HG02938 (cell line): ENCODE measurements at regions not wholly inside any gene's neighbourhood (a gene's known extent, or its start where the extent isn't known, plus 50 kb on each side); places are given as distances from the start of the nearest gene placed in this dataset.
"Not testable (repeated sequence)": the region's sequence is repeated elsewhere in the genome, so short reads cannot be mapped to it uniquely, and the experiment has no call there.

ENCODE experiments used
- ATAC-seq: cut with Tn5 transposase; IDR thresholded peaks from one replicate; pipeline ENCODE4 v1.9.1; 2021; ENCODE audit warnings: mild to moderate bottlenecking, moderate library complexity; ENCODE audit not compliant: unreplicated experiment

DNA sequence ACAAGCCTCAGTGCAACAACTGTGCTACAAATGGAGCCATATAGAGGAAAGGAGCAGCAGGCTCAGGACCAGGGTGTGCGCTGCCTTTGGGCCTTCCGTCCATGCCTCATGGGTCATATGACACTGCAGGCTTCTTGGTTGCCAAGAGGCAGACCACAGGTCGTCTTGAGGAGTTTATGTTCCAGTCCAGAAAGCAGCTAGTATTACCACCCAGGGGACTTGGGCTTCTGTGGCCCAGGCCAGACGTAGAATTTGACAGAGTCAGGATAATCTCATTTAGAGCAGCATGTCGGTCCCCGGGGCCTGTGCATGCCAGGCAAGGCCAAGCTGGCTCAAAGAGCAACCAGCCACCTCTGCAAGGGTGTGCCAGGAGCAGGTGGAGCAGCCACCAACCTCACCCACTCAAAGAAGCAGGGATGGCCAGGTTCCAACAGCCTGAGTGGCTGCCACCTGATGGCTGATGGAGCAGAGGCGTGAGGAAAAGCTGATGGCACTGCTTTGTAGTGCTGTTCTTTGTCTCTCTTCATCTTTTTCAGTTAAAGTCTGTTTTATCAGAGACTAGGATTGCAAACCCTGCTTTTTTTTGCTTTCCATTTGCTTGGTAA is 109.1 kb downstream of the CCDC74A start:
- ATAC-seq, result not testable (repeated sequence)

DNA sequence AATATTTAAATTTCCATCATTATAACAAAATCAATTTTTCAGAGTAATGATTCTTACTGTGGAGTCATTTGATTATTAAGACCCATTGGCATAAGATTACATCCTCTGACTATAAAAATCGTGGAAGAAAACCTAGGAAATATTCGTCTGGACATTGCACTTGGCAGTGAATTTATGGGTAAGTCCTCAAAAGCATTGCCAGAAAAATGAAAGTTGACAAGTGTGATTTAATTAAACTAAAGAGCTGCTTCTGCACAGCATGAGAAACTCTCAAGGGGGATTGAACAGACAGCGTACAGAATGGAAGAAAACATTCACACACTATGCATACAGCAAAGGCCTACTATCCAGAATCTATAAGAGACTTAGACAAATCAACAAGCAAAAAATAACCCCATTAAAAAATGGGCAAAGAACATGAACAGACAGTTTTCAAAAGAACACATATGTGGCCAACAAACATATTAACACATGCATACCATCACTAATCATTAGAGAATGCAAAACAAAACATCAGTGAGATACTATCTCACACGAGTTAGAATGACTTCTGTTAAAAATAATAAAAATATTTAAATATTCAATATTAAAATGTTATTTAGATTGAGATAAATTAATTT is 111.4 kb downstream of the CCDC74A start:
- ATAC-seq, result not testable (repeated sequence)

DNA sequence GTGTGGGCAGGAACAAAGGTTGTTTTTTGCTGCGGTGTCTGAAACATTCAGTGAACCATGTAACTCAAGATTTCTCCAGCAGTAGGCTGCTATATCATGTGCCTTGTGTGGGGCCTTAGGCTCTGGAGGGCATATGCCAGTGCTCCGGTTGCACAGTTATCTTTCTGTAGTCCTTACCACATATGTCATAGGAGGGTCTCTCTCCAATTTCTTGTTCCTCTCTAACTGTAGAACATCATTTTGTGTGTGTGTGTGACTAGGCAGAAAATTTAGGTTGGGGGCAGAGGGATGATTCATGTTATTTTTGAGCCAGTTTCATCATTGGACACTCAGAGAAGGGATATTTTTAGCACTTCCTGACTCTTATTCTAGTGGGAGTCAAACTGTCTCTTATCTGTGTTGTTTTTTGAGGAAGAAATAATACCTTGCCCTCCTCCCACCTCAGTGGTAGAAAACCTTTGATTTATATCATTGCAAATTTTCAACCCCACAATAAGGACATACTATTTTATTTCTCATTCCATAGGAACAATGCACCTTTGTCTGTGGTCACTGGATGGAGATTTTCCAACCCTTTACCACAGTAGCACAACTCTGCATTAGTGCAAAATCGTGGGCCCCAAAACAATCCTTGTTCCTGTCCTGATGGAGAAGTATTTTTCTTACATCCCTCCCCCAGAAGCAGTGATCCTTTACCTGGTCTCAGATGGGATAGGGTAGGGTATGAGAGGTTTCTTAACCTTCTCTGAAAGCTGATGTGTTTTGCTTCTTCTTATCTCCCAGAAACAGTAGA is 113.9 kb downstream of the CCDC74A start:
- no peak for ATAC-seq

DNA sequence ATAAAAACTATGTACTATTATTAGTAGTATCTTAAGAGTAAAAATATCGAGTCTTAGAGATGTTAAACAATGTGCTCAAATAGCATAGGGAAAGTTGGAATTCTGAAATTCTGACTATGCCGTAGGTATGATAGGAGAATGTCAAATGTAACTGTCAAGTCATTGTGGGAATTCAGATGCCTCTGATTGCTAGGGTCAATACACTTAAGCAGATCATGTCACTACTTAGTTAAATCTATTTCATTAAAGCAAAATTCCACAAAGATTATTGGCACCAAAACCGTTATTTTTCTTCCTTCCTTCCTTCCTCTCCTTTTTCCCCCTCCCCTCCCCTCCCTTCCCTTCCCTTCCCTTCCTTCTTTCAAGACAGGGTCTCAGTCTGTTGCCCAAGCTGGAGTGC is 115.5 kb downstream of the CCDC74A start:
- not testable (repeated sequence) for ATAC-seq

DNA sequence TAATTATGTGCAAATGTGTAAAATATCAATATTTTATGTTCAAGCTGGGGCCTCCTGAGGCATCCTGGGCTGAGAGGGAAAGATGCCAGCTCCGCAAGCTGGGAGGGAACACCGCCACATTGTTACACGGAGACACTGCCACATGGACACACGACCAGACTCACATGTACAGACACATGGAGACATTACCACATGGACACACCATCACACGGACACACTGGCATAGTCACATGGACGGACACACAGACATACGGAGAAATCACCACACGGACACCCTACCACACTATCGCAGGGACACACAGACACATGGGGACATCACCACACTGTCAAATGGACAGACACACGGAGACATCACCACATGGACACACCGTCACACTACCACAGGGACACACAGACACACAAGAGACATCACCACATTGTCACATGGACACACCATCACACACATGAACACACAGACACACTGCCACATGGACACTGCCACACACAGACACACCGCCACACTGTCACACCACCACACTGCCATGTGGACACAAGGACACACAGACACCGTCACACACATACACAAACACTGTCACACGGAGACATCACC is 117.6 kb downstream of the CCDC74A start:
- no peak for ATAC-seq

DNA sequence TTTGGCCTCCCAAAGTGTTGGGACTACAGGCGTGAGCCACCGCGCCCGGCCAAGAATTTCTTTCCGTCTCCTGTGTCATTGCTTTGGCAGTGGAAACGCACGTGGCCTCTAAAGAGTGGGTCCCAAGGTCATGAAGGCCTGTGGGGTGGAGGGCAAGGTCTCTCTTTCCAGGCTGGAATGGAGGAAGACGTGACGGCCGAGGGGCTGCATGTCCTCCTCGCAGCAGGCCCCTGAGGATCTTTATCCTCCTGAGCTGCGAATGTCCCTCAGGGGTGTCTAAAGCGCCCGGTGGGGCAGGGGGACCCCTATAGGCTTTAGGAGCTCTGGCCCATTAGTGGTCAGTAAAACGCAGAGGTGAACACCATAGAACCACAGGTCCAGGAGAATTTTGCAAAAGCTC is 118.5 kb downstream of the CCDC74A start:
- ATAC-seq, result not testable (repeated sequence)

DNA sequence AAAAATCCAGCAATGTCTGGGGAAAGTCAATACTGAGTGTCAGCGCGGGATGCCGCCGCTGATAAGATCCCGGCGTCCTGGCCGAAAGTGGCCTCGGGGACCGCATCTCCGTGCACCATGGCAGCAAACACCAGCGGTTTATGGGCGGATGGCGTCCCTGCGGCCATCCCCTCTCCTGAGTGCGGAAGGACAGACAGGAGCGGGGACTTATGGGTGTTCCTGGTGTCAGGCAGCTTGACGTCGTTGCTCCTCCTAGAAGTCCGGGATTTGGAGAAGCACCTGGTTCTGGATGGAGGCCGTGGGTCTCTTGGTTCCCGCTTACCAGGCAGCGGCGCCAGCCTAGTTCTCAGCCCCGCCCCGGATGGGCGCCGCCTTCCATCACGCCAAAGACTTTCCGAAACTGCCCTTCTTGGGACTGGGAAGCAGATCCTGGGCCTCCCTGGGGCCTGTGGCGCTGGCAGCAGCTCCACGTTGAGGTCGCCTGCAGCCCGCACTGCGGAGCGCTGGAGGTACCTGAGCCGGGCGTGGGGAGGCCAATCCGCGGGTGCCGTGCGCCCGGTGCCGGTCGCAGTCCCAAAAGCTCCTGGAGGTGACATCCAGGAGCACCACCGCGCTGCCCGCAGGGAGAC is 119.1 kb downstream of the CCDC74A start:
- ATAC-seq, result no peak

DNA sequence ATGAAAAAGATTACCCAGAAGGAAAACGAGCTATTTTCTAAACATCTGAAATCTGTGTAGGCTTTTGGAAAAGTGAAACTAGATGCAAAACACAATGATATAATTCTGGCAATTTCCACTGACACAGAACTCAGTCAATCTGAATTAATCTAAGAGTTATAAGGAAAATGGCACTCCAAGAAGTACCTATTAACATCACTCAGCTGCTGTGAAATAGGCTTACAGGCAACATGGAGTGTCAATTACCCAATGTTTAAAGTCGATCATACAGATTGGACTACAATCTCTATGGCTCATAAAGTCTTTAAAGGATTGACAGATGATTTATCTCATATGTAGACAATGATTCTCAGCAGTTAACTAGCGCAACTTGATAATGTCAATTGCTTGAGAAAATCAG is 120.9 kb downstream of the CCDC74A start:
- ATAC-seq, result not testable (repeated sequence)

DNA sequence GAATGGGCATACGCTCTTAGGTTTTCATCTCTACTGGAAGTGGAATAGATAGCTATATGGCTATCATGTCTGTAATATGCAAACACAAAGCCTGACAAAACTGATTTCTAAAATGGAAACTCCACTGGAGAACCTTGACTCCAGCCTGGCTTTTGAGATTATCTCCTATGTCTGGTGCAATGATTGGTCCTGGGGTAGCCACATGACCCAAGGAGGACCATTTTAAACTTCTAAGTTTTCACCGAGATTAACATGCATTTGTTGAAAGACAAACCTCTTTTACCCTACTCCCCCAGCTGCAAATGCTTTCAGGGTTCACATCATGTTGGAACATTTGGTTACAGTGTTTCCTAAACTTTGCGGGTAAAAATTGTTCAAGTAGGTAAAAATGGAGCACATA is 124.6 kb downstream of the CCDC74A start:
- not testable (repeated sequence) for ATAC-seq

DNA sequence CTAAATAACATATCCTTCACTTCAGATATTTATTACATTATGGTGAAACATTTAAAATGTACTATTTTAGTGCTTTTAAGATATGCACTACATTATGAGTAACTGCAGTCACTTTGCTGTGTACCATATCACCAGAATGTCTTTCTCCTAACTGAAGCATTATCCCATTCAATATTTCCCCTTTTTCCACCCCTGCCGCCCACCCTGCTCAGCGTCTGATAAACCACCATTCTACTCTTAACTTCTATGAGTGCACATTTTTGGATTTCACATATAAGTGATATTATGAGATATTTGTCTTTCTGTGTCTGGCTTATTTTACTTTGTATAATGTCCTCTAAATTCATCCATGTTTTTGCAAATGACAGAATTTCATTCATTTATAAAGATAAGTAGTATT is 126.4 kb downstream of the CCDC74A start:
- ATAC-seq, result not testable (repeated sequence)

DNA sequence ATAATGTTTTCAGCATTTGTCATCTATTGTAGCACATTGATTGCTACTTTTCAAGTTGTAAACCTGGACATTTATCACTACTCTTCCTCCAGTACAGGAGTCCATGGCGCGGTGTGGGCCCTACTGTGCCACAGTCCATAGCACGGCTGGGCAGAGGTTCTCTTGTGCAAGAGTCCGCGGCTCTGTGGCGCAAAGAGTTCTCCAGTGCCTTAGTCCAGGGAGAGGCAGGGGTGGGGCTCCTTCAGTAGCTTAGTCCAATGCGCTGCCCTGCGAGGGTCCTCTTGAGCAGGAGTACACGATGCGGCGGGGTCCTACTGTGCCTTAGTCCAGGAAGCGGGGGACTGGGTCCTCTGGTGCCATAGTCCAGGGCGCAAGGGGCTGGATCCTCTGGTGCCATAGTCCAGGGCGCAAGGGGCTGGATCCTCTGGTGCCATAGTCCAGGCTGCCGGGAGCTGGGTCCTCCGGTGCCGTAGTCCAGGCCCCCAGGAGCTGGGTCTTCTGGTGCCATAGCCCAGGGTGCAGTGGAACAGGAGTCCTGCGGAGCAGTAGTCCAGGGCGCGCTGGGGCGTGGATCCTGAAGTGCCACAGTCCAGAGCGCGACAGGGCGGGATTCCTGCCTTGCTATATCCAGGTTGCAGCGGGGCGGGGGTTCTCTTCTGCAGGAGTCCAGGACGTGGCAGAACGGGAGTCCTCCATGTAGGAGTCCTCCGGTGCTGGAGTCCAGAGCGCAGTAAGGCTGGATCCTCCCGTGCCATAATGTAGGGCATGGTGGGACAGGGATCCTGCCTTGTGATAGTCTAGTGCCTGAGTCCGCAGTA is 129.3 kb downstream of the CCDC74A start:
- ATAC-seq, result no peak

DNA sequence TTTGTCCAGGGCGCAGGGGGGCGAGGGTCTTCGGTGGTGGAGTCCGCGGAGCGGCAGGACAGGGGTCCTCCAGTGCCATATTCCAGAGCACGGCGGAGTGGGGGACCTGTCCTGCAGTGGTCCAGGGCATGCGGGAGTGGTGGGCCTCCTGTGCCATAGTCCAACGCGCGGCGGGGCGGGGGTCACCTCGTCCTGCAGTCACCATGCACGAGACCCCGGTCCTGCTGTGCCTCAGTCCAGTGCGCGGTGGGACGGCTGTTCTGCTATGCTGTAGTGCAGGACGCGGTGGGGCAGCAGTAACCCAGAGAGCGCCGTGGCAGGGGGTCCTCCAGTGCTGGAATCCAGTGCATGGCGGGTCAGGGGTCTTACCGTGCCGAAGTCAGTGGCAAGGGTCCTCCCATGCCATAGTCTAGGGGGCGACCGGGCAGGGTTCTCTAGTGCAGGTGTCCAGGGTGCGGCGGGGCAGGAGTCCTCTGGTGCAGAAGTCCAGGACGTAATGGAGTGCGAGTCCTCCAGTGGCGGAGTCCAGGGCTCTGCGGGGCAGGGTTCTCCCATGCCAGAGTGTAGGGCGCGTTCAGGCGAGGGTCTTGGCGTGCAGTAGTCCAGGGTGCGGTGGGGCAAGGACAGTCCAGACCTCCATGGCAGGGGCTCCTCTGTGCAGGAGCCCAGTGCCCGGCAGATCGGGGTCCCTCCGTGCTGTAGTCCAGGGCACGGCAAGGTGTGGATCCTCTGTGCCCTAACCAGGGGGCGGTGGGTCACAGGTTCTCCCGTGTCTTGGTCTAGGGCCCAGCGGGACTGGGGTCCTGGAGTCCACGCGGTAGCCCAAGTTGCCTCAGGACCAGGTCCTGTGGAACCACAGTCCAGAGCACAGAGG is 130.4 kb downstream of the CCDC74A start:
- no peak for ATAC-seq

DNA sequence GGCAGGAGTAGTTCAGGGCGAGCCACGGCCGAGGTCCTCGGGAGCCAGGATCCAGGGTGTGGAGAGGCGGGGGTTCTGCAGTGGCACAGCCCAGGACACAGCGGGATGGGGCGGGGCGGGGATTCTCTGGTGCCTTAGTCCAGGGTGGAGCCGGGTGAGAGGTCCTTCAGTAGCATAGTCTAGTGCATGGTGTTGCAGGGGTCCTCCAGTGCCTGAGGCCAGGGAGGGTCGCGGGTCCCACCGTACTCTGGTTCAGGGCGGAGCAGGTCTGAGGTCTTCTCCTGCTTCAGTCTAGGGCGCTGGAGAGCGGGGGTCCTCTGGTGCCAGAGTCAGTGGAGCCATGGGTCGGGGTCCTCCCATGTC is 131.1 kb downstream of the CCDC74A start:
- no peak for ATAC-seq

DNA sequence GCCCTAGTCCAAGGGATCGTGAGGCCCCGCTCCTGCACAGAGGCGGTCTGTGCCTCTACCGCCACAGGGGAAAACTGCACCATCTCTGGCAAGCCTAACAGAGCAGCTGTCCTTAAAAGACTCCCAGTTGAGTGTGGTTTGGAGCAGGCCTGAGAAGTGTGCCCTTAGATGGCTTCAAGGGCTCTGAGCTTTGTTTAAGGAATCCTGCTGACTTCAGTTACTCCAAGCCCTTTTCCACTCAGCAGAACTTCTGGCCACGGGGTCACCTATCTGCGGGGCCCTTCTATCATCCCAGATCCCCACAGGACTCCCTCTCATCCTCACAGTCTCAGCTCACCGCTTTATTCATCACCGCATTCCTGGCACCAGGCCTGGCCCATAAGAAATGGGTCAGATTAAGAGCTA is 131.5 kb downstream of the CCDC74A start:
- ATAC-seq, result no peak

DNA sequence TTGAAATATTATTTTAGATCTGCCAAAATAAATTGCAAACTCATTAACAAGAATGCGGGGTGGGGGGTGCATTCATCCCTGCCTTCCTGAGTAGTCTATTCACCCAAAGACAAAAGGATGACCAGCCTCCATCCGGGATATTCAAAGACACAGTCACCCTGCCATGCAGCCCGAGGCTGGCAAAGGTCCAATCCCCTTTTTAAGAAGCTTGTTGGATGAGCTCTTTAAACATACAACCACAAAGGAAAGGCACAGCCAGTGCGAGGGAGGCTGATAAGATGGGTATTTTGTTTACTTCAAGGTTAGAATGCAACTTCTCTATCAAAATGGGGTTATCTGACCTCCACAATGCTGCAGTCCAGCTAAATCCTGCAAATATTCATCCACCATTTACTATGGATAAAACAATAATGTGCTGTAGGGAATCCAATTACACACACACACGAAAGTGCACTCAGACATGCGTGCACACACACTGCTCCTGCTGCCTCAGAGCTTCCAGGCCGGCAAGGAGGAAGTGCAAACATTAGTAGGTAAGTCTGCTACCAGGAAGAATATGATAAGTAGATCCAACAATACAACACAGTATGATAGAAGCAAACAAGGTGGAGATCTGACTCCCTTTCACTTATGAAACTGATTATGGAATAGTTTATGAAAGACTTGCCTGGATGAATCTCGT is 133.6 kb downstream of the CCDC74A start:
- ATAC-seq, result not testable (repeated sequence)

DNA sequence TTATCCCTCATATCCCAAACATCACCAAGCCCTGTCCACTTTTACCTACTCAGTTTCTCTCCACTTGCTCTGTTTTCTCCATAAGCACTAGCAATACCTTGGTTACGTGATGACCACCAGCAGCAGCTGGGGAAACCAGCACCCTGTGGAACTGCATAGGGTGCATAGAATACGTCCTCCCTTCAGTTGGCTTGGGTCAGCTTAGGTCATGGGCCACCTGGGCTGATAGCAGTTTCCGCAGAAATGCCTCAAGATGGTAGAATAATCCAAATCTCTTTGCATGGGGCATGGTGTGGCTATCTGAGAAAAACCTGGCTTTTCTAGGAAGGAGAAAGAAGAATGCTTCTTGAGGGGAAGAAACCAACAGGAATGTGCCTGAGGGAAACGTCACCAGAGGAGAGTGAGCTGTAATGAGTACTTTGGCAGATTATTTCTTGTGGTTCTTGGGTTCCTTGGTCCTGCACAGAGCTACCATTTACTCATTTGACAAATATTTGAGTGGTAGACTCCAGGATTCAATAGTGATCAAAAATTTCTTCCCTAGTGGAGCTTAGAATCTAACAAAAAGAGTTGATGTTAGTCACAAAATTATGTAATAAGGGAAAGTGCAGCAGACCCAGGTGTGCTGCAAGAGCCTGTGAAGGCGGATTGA is 134.3 kb downstream of the CCDC74A start:
- not testable (repeated sequence) for ATAC-seq

DNA sequence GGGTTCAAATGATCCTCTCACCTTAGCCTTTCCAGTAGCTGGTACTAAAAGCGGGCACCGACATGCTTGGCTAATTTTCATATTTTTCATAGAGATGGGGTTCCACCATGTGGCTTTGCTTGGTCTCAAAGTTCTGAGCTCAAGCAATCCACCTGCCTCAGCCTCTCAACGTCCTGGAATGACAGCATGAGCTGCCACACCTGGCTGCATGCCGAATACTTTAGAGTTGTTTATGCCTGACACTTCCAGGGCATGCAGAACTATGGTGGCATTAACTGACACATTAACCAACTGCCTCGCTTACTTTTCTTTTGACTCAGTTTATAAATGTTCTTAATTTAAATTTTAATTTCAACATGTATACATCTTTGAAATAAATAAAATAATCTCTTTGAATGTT is 135.8 kb downstream of the CCDC74A start:
- ATAC-seq, result not testable (repeated sequence)

DNA sequence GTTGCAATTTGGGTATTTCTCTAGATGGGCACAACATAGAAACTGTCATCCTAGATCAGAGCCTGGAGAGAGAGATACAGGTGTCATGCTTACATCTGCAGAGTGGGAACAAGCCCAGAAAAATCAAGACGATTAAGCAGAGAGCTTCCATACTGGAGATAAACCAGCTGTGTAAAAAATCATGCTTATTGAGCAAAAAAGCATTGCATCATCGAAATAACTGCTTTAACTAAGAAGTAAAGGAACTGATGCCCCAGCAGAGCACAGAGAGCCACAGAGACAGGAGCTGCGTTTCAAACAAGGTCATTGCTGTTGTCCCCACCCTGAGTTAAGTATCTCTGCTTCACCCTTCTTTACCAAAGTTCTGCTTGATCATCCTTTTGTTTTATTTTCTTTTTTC is 138.0 kb downstream of the CCDC74A start:
- ATAC-seq, result not testable (repeated sequence)
